ENCODE measurements at regions not wholly inside any gene's neighbourhood (a gene's known extent, or its start where the extent isn't known, plus 50 kb on each side); places are given as distances from the start of the nearest gene placed in this dataset.

DNA sequence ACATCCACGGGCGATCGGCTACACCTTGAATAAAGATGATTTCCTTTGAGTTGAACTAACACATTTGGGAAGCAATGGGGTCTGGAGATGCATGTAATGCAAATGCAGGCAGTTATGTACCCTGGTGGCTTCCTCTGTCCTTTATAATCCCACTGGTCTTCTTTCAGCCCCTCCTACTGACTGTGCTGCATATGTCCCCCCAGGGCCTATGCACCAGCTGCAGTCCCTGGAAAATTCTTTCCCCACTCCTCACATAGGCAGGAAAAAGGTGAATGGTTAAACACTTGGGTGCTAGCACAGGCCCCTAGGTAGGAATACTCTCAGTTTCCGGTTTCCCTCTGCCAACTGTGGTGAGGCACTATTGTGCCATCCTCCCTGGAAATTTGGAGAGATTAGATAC lies 294.8 kb upstream of the SOX5 start:
- H4K20me1 ChIP-seq (ENCODE audit: insufficient read depth) = no peaks in the 10 kb centered on the region
- H3K4me3 ChIP-seq (ENCODE audit: low read length) = no peak overlapping the region
- H3K27me3 ChIP-seq (ENCODE audit: insufficient read depth, low read depth, low read length) = no peaks in the 10 kb centered on the region
- no peaks in the 10 kb centered on the region for H3K36me3 ChIP-seq (ENCODE audit: insufficient read depth, low read length)
- H3K9ac ChIP-seq (ENCODE audit: low read length) = no peak overlapping the region
- no peak overlapping the region for H3K4me2 ChIP-seq (ENCODE audit: low read length)
- no peak overlapping the region for H2AFZ ChIP-seq (ENCODE audit: low read depth, low read length)
- no peaks in the 10 kb centered on the region for H3K9me2 ChIP-seq (ENCODE audit: insufficient read depth, low read length)
- no peaks in the 10 kb centered on the region for H3F3A ChIP-seq (ENCODE audit: insufficient read depth, low read length, poor library complexity, severe bottlenecking)
- no peaks in the 10 kb centered on the region for H3K9me3 ChIP-seq (ENCODE audit: low read length)
- TF ChIP-seq EP300 (conservative IDR thresholded peaks at IDR 0.05; ENCODE audit: poor library complexity, severe bottlenecking) (no peak), TAF1 (IDR thresholded peaks at IDR 0.05; ENCODE audit: low read depth) (no peak), MXI1 (conservative IDR thresholded peaks at IDR 0.05; ENCODE audit: poor library complexity, severe bottlenecking) (no peak), POLR2AphosphoS5 (IDR thresholded peaks at IDR 0.05) (no peak), EZH2 (IDR thresholded peaks at IDR 0.05; ENCODE audit: borderline replicate concordance, insufficient read depth, low read length, poor library complexity, severe bottlenecking) (no peak), RAD21 (conservative IDR thresholded peaks at IDR 0.05) (no peak), SMC3 (conservative IDR thresholded peaks at IDR 0.05; ENCODE audit: poor library complexity) (no peak)
- TF ChIP-seq, protein P1, sequence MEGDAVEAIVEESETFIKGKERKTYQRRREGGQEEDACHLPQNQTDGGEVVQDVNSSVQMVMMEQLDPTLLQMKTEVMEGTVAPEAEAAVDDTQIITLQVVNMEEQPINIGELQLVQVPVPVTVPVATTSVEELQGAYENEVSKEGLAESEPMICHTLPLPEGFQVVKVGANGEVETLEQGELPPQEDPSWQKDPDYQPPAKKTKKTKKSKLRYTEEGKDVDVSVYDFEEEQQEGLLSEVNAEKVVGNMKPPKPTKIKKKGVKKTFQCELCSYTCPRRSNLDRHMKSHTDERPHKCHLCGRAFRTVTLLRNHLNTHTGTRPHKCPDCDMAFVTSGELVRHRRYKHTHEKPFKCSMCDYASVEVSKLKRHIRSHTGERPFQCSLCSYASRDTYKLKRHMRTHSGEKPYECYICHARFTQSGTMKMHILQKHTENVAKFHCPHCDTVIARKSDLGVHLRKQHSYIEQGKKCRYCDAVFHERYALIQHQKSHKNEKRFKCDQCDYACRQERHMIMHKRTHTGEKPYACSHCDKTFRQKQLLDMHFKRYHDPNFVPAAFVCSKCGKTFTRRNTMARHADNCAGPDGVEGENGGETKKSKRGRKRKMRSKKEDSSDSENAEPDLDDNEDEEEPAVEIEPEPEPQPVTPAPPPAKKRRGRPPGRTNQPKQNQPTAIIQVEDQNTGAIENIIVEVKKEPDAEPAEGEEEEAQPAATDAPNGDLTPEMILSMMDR (IDR thresholded peaks at IDR 0.05; ENCODE audit: poor library complexity, severe bottlenecking) = no peak
- TF ChIP-seq, protein P2, sequence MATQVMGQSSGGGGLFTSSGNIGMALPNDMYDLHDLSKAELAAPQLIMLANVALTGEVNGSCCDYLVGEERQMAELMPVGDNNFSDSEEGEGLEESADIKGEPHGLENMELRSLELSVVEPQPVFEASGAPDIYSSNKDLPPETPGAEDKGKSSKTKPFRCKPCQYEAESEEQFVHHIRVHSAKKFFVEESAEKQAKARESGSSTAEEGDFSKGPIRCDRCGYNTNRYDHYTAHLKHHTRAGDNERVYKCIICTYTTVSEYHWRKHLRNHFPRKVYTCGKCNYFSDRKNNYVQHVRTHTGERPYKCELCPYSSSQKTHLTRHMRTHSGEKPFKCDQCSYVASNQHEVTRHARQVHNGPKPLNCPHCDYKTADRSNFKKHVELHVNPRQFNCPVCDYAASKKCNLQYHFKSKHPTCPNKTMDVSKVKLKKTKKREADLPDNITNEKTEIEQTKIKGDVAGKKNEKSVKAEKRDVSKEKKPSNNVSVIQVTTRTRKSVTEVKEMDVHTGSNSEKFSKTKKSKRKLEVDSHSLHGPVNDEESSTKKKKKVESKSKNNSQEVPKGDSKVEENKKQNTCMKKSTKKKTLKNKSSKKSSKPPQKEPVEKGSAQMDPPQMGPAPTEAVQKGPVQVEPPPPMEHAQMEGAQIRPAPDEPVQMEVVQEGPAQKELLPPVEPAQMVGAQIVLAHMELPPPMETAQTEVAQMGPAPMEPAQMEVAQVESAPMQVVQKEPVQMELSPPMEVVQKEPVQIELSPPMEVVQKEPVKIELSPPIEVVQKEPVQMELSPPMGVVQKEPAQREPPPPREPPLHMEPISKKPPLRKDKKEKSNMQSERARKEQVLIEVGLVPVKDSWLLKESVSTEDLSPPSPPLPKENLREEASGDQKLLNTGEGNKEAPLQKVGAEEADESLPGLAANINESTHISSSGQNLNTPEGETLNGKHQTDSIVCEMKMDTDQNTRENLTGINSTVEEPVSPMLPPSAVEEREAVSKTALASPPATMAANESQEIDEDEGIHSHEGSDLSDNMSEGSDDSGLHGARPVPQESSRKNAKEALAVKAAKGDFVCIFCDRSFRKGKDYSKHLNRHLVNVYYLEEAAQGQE (IDR thresholded peaks at IDR 0.05; ENCODE audit: borderline replicate concordance) = no peak
- no peak overlapping the region for H3K27ac ChIP-seq (ENCODE audit: low read length)
- H3K79me2 ChIP-seq (replicated peaks; ENCODE audit: insufficient read depth, low read length) = no peaks in the 10 kb centered on the region

DNA sequence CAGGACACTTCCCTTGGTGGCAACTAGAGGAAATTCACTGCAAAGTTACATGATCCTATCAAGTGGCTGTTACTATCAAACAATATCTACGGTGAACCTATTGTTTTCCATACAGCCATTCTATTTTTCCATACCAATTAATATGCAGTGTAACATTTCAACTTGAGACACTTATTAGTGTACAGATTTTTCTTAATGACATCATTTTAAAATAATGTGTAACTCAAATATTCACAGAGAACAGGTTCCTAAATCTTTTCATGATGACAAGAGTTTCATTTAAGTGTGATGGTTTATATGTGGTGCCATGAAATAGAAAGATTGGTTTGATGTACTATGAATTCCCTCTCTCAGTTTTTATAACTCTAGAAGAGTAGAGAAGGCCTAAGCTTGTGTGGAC lies 291.2 kb upstream of the SOX5 start:
- Histone ChIP-seq H3K27ac (ENCODE audit: low read length) (no peak overlapping the region), H3K27me3 (ENCODE audit: insufficient read depth, low read depth, low read length) (no peaks in the 10 kb centered on the region), H3F3A (ENCODE audit: insufficient read depth, low read length, poor library complexity, severe bottlenecking) (no peaks in the 10 kb centered on the region), H3K9me2 (ENCODE audit: insufficient read depth, low read length) (no peaks in the 10 kb centered on the region), H3K4me3 (ENCODE audit: low read length) (no peak overlapping the region), H3K4me2 (ENCODE audit: low read length) (no peak overlapping the region), H4K20me1 (ENCODE audit: insufficient read depth) (no peaks in the 10 kb centered on the region), H3K79me2 (replicated peaks; ENCODE audit: insufficient read depth, low read length) (no peaks in the 10 kb centered on the region), H3K9ac (ENCODE audit: low read length) (no peak overlapping the region), H3K36me3 (ENCODE audit: insufficient read depth, low read length) (no peaks in the 10 kb centered on the region), H3K9me3 (ENCODE audit: low read length) (no peaks in the 10 kb centered on the region), H2AFZ (ENCODE audit: low read depth, low read length) (no peak overlapping the region)
- TF ChIP-seq, protein P2 (IDR thresholded peaks at IDR 0.05; ENCODE audit: borderline replicate concordance) = no peak
- no peak for TF ChIP-seq POLR2AphosphoS5 (IDR thresholded peaks at IDR 0.05)
- TF ChIP-seq SMC3 (conservative IDR thresholded peaks at IDR 0.05; ENCODE audit: poor library complexity) = no peak
- TF ChIP-seq, protein P1 (IDR thresholded peaks at IDR 0.05; ENCODE audit: poor library complexity, severe bottlenecking) = no peak
